ENCODE measurements at regions not wholly inside any gene's neighbourhood (a gene's known extent, or its start where the extent isn't known, plus 50 kb on each side); places are given as distances from the start of the nearest gene placed in this dataset.

GRCh38 chr12:76219806-76220205 lies 128.4 kb downstream of the BBS10 start:
- DNase-seq (ENCODE audit: low read depth): no peak

- no peak for DNase-seq (ENCODE audit: low read depth)
Measured at GRCh38 chr12:76216585-76217472, 131.4 kb downstream of the BBS10 start.

- no peak for DNase-seq (ENCODE audit: low read depth)
Measured at GRCh38 chr12:76208129-76208528, 123.6 kb upstream of the NAP1L1 start.

GRCh38 chr12:76206677-76207072 lies 122.2 kb upstream of the NAP1L1 start:
- no peak for DNase-seq (ENCODE audit: low read depth)

- no peak for DNase-seq (ENCODE audit: low read depth)
Measured at GRCh38 chr12:76206039-76206676, 121.7 kb upstream of the NAP1L1 start.

GRCh38 chr12:76202621-76203020 lies 118.1 kb upstream of the NAP1L1 start:
- DNase-seq (ENCODE audit: low read depth): no peak

- DNase-seq (ENCODE audit: low read depth): no peak
Measured at GRCh38 chr12:76201758-76202157, 117.3 kb upstream of the NAP1L1 start.

- no peak for DNase-seq (ENCODE audit: low read depth)
Measured at GRCh38 chr12:76201316-76201715, 116.8 kb upstream of the NAP1L1 start.

GRCh38 chr12:76199808-76200207 lies 115.3 kb upstream of the NAP1L1 start:
- no peak for DNase-seq (ENCODE audit: low read depth)

- DNase-seq (ENCODE audit: low read depth): no peak
Measured at GRCh38 chr12:76198839-76199238, 114.4 kb upstream of the NAP1L1 start.

- no peak for DNase-seq (ENCODE audit: low read depth)
Measured at GRCh38 chr12:76197283-76197682, 112.8 kb upstream of the NAP1L1 start.

- DNase-seq (ENCODE audit: low read depth): no peak
Measured at GRCh38 chr12:76195920-76196319, 111.4 kb upstream of the NAP1L1 start.

GRCh38 chr12:76194724-76195123 lies 110.2 kb upstream of the NAP1L1 start:
- no peak for DNase-seq (ENCODE audit: low read depth)

GRCh38 chr12:76193961-76194360 lies 109.5 kb upstream of the NAP1L1 start:
- no peak for DNase-seq (ENCODE audit: low read depth)

GRCh38 chr12:76192416-76192815 lies 107.9 kb upstream of the NAP1L1 start:
- DNase-seq (ENCODE audit: low read depth): no peak

- no peak for DNase-seq (ENCODE audit: low read depth)
Measured at GRCh38 chr12:76190299-76190698, 105.8 kb upstream of the NAP1L1 start.

- DNase-seq (ENCODE audit: low read depth): no peak
Measured at GRCh38 chr12:76189851-76190250, 105.4 kb upstream of the NAP1L1 start.

- DNase-seq (ENCODE audit: low read depth): no peak
Measured at GRCh38 chr12:76187177-76187576, 102.7 kb upstream of the NAP1L1 start.

- DNase-seq (ENCODE audit: low read depth): no peak
Measured at GRCh38 chr12:76186131-76186906, 101.8 kb upstream of the NAP1L1 start.

- DNase-seq (ENCODE audit: low read depth): peak; percentile 50
Measured at GRCh38 chr12:76183459-76184186, 99.1 kb upstream of the NAP1L1 start.

GRCh38 chr12:76180401-76181277 lies 96.2 kb upstream of the NAP1L1 start:
- DNase-seq (ENCODE audit: low read depth): no peak
